GM12878 (cell line): ENCODE measurements at regions not wholly inside any gene's neighbourhood (a gene's known extent, or its start where the extent isn't known, plus 50 kb on each side); places are given as distances from the start of the nearest gene placed in this dataset.

ENCODE experiments used
- BACH1 ChIP-seq: fragments of 450-650 bp; IDR thresholded peaks from 2 replicates; pipeline ENCODE4 v1.6.1; 2017; ENCODE audit warnings: mild to moderate bottlenecking, borderline replicate concordance
- CTCF ChIP-seq, 3 experiments: IDR thresholded peaks in 2 of 3; conservative IDR thresholded peaks in 1 of 3; 2 replicates each; pipeline ENCODE4 v1.5.1; 2011; ENCODE audit warnings: low read depth in 3 of 3, low read length in 3 of 3, mild to moderate bottlenecking in 3 of 3, control low read depth in 2 of 3, moderate library complexity in 2 of 3, inconsistent platforms in 1 of 3, mixed read lengths in 1 of 3; ENCODE audit not compliant: control insufficient read depth in 2 of 3, insufficient read depth in 1 of 3; ENCODE audit errors: extremely low read depth in 1 of 3
- JUNB ChIP-seq: IDR thresholded peaks from 2 replicates; pipeline ENCODE4 v1.6.1; 2016; ENCODE audit warnings: antibody characterized with exemption, mild to moderate bottlenecking
- MAX ChIP-seq: IDR thresholded peaks from 2 replicates; pipeline ENCODE4 v1.6.1; 2012; ENCODE audit warnings: low read depth, low read length, improper control_type of control experiment

- TF ChIP-seq JUNB (no peak), MAX (no peak), CTCF (IDR thresholded peaks at IDR 0.05 in 2 of 3, conservative IDR thresholded peaks at IDR 0.05 in 1 of 3; ENCODE audit: control insufficient read depth in 2 of 3, extremely low read depth in 1 of 3, insufficient read depth in 1 of 3, low read depth in 3 of 3, low read length in 3 of 3) (no peak), BACH1 (no peak)
Observed at GRCh38 chr11:93251922-93252321, 54.1 kb upstream of the SLC36A4 start.
